ENCODE measurements at regions not wholly inside any gene's neighbourhood (a gene's known extent, or its start where the extent isn't known, plus 50 kb on each side); places are given as distances from the start of the nearest gene placed in this dataset.
"Not testable (repeated sequence)": the region's sequence is repeated elsewhere in the genome, so short reads cannot be mapped to it uniquely, and the experiment has no call there.

GRCh38 chr13:46480131-46480530 lies 72.8 kb upstream of the LRCH1 start:
- no peak overlapping the region for H3K27ac Mint-ChIP-seq
- no peaks in the 10 kb centered on the region for H3K4me1 Mint-ChIP-seq (ENCODE audit: low read depth)
- CTCF ChIA-PET = interaction anchor here (1.0 kb wide), 1 partner anchor 13 kb away, joined by 3 read pairs; no protein-coding TSS in a partner anchor
- peaks cover 14% of the 10 kb centered on the region for H3K9me3 Mint-ChIP-seq
- intact Hi-C loops (cut with micrococcal nuclease) = no loop called here
- H3K27me3 Mint-ChIP-seq (ENCODE audit: low read depth) = no peaks in the 10 kb centered on the region
- no peak overlapping the region for H3K4me3 Mint-ChIP-seq
- no peak for DNase-seq
- peaks cover 1% of the 10 kb centered on the region for H3K36me3 Mint-ChIP-seq (ENCODE audit: low read depth)

GRCh38 chr13:46479691-46480090 lies 73.3 kb upstream of the LRCH1 start:
- intact Hi-C loops (cut with micrococcal nuclease) = no loop called here
- H3K27ac Mint-ChIP-seq = no peak overlapping the region
- H3K36me3 Mint-ChIP-seq (ENCODE audit: low read depth) = peaks cover 1% of the 10 kb centered on the region
- peaks cover 11% of the 10 kb centered on the region for H3K9me3 Mint-ChIP-seq
- no peaks in the 10 kb centered on the region for H3K27me3 Mint-ChIP-seq (ENCODE audit: low read depth)
- H3K4me3 Mint-ChIP-seq = no peak overlapping the region
- DNase-seq = no peak
- no peaks in the 10 kb centered on the region for H3K4me1 Mint-ChIP-seq (ENCODE audit: low read depth)
- CTCF ChIA-PET = interaction anchor here (1.0 kb wide), 1 partner anchor 14 kb away, joined by 3 read pairs; no protein-coding TSS in a partner anchor

DNA sequence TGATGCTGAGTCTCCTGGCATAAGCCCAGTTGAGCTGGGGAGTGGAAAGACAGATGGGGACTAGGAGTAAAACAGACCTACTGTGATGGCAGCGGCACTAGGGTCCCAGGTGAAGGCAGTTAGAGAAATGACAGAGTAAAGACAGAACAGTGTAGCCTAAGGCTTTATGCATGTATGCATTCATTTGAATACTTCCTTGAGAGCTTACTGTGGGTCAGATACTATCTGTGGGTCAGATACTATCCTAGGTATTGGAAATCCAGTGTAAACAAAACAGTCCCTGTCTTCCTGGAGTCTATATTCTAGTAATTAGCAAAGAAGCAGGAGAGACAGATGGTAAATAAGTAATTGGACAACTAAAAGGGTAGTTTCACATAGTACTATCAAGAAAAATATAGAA lies 73.7 kb upstream of the LRCH1 start:
- Mint-ChIP-seq H3K4me3 (no peak overlapping the region), H3K27ac (no peak overlapping the region), H3K27me3 (ENCODE audit: low read depth) (no peaks in the 10 kb centered on the region), H3K4me1 (ENCODE audit: low read depth) (no peaks in the 10 kb centered on the region), H3K9me3 (peaks cover 7% of the 10 kb centered on the region), H3K36me3 (ENCODE audit: low read depth) (no peaks in the 10 kb centered on the region)
- intact Hi-C loops (cut with micrococcal nuclease) = no loop called here
- no peak for DNase-seq
- CTCF ChIA-PET = no interaction called here

DNA sequence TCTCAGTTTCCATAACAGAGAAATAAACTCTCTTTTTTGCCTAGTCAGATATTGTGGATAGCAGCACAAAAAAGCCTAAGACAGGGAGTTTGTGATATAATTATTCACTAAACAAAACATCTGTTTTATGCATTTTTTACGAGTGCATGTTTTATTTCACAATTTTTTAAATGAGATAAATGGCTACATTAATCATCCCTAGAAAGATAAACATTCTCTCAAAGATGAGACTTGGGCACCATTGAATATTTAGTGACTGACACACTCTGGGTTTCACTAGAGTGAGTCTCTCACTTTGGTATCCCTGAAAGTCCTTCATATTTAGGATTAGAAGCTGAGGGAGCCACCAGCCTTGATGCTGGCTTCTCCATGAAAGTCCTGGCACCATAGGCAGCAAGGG lies 74.3 kb upstream of the LRCH1 start:
- no peak overlapping the region for H3K27ac Mint-ChIP-seq
- H3K27me3 Mint-ChIP-seq (ENCODE audit: low read depth) = no peaks in the 10 kb centered on the region
- DNase-seq = no peak
- no peak overlapping the region for H3K4me3 Mint-ChIP-seq
- no peaks in the 10 kb centered on the region for H3K4me1 Mint-ChIP-seq (ENCODE audit: low read depth)
- CTCF ChIA-PET = no interaction called here
- no peaks in the 10 kb centered on the region for H3K36me3 Mint-ChIP-seq (ENCODE audit: low read depth)
- intact Hi-C loops (cut with micrococcal nuclease) = no loop called here
- peaks cover 5% of the 10 kb centered on the region for H3K9me3 Mint-ChIP-seq

GRCh38 chr13:46476174-46476573 lies 76.8 kb upstream of the LRCH1 start:
- H3K4me3 Mint-ChIP-seq = no peak overlapping the region
- CTCF ChIA-PET = no interaction called here
- intact Hi-C loops (cut with micrococcal nuclease) = no loop called here
- no peak for DNase-seq
- no peaks in the 10 kb centered on the region for H3K9me3 Mint-ChIP-seq
- no peak overlapping the region for H3K27ac Mint-ChIP-seq
- no peaks in the 10 kb centered on the region for H3K27me3 Mint-ChIP-seq (ENCODE audit: low read depth)
- H3K4me1 Mint-ChIP-seq (ENCODE audit: low read depth) = no peaks in the 10 kb centered on the region
- H3K36me3 Mint-ChIP-seq (ENCODE audit: low read depth) = no peaks in the 10 kb centered on the region

DNA sequence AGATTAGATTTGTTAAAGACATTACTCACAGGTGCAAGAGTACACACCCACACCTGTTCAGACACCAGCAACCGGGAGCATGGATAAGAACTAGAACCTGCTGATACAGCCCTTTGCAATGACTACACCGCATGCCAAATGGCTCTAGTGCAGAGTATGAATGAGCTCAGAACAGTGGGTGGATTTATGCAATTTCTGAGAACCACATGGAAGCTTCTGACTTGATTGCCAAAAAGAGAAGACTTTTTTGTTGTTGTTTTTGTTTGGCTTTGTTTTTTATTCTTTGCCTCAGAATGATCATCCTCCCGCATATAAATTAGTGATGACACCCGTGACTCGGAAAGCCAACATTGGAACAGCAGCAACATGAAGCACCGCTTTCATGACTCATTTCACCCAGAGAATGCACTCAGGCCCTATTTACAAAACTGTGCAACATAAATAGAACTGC lies 77.4 kb upstream of the LRCH1 start:
- DNase-seq = no peak
- H3K36me3 Mint-ChIP-seq (ENCODE audit: low read depth) = no peaks in the 10 kb centered on the region
- no peak overlapping the region for H3K27ac Mint-ChIP-seq
- intact Hi-C loops (cut with micrococcal nuclease) = no loop called here
- H3K9me3 Mint-ChIP-seq = no peaks in the 10 kb centered on the region
- no peaks in the 10 kb centered on the region for H3K4me1 Mint-ChIP-seq (ENCODE audit: low read depth)
- H3K27me3 Mint-ChIP-seq (ENCODE audit: low read depth) = no peaks in the 10 kb centered on the region
- CTCF ChIA-PET = no interaction called here
- no peak overlapping the region for H3K4me3 Mint-ChIP-seq

GRCh38 chr13:46473806-46474205 lies 79.2 kb upstream of the LRCH1 start:
- DNase-seq = no peak
- no peaks in the 10 kb centered on the region for H3K27me3 Mint-ChIP-seq (ENCODE audit: low read depth)
- H3K4me1 Mint-ChIP-seq (ENCODE audit: low read depth) = no peaks in the 10 kb centered on the region
- H3K27ac Mint-ChIP-seq = no peak overlapping the region
- H3K36me3 Mint-ChIP-seq (ENCODE audit: low read depth) = no peaks in the 10 kb centered on the region
- no peak overlapping the region for H3K4me3 Mint-ChIP-seq
- no peaks in the 10 kb centered on the region for H3K9me3 Mint-ChIP-seq
- intact Hi-C loops (cut with micrococcal nuclease) = no loop called here
- CTCF ChIA-PET = no interaction called here

DNA sequence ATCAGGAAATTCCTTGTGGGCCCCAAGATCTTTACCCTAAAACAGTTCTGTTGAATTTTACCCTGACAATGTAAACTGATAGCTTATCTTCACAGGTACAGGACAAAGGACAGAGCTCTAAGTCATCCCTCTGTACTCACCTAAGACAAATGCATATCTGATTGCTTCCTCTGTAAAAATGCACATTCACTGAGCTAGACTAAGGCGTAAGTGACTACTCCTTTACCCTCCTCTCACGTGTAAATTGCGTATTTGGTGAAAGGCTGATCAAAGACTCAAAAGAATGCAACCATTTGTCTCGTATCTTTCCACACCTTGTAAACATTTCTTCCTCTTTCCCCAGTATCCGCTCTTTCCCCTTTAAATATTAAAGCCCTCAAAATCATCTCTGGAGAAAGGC lies 80.6 kb upstream of the LRCH1 start:
- Mint-ChIP-seq H3K9me3 (no peaks in the 10 kb centered on the region), H3K27me3 (ENCODE audit: low read depth) (no peaks in the 10 kb centered on the region), H3K36me3 (ENCODE audit: low read depth) (no peaks in the 10 kb centered on the region), H3K27ac (no peak overlapping the region), H3K4me1 (ENCODE audit: low read depth) (no peaks in the 10 kb centered on the region), H3K4me3 (no peak overlapping the region)
- CTCF ChIA-PET = no interaction called here
- no peak for DNase-seq
- intact Hi-C loops (cut with micrococcal nuclease) = no loop called here

- H3K27ac Mint-ChIP-seq; DNase-seq; H3K27me3 Mint-ChIP-seq (ENCODE audit: low read depth); CTCF ChIA-PET; intact Hi-C loops (cut with micrococcal nuclease); H3K9me3 Mint-ChIP-seq; H3K4me3 Mint-ChIP-seq; H3K4me1 Mint-ChIP-seq (ENCODE audit: low read depth); H3K36me3 Mint-ChIP-seq (ENCODE audit: low read depth): not testable (repeated sequence)
Observed at GRCh38 chr13:46469699-46470098, 82.6 kb upstream of the RUBCNL start.

GRCh38 chr13:46468570-46469463 lies 81.8 kb upstream of the RUBCNL start:
- no peaks in the 10 kb centered on the region for H3K27me3 Mint-ChIP-seq (ENCODE audit: low read depth)
- no peaks in the 10 kb centered on the region for H3K9me3 Mint-ChIP-seq
- H3K36me3 Mint-ChIP-seq (ENCODE audit: low read depth) = no peaks in the 10 kb centered on the region
- H3K4me1 Mint-ChIP-seq (ENCODE audit: low read depth) = no peaks in the 10 kb centered on the region
- no peak overlapping the region for H3K4me3 Mint-ChIP-seq
- CTCF ChIA-PET = interaction anchor here (0.6 kb wide), 2 partner anchors 120 to 294 kb away, joined by 3 to 4 read pairs; no protein-coding TSS in a partner anchor
- no peak overlapping the region for H3K27ac Mint-ChIP-seq
- DNase-seq = no peak
- intact Hi-C loops (cut with micrococcal nuclease) = no loop called here

- H3K9me3 Mint-ChIP-seq; DNase-seq; H3K27me3 Mint-ChIP-seq (ENCODE audit: low read depth); intact Hi-C loops (cut with micrococcal nuclease); H3K4me3 Mint-ChIP-seq; H3K4me1 Mint-ChIP-seq (ENCODE audit: low read depth); H3K27ac Mint-ChIP-seq; H3K36me3 Mint-ChIP-seq (ENCODE audit: low read depth): not testable (repeated sequence)
- CTCF ChIA-PET = interaction anchor here (1.1 kb wide), 1 partner anchor 19 kb away, joined by 4 read pairs; no protein-coding TSS in a partner anchor
Observed at GRCh38 chr13:46467694-46468093, 80.6 kb upstream of the RUBCNL start.

DNA sequence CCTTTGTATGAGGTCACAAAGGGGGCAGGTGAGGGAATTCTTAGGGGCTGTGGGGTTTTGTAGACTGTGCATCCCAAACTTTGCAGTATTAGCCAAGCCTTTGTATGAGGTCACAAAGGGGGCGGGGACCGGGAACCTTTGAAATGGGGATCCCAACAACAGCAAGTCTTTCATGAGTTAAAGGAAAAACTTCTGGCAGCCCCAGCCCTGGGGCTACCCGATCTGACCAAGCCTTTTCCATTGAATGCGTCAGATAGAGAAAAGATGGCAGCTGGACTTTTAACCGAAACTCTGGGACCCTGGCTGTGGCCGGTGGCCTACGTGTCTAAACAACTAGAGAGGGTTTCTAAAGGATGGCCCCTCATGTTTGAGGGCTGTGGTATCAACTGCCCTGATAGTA lies 79.0 kb upstream of the RUBCNL start:
- H3K4me1 Mint-ChIP-seq (ENCODE audit: low read depth); CTCF ChIA-PET; H3K27ac Mint-ChIP-seq; DNase-seq; H3K9me3 Mint-ChIP-seq; H3K27me3 Mint-ChIP-seq (ENCODE audit: low read depth); intact Hi-C loops (cut with micrococcal nuclease); H3K4me3 Mint-ChIP-seq; H3K36me3 Mint-ChIP-seq (ENCODE audit: low read depth): not testable (repeated sequence)

- no peaks in the 10 kb centered on the region for H3K27me3 Mint-ChIP-seq (ENCODE audit: low read depth)
- peaks cover 1% of the 10 kb centered on the region for H3K9me3 Mint-ChIP-seq
- H3K4me1 Mint-ChIP-seq (ENCODE audit: low read depth) = no peaks in the 10 kb centered on the region
- no peak overlapping the region for H3K4me3 Mint-ChIP-seq
- CTCF ChIA-PET = no interaction called here
- H3K27ac Mint-ChIP-seq = no peak overlapping the region
- no peaks in the 10 kb centered on the region for H3K36me3 Mint-ChIP-seq (ENCODE audit: low read depth)
- no peak for DNase-seq
- intact Hi-C loops (cut with micrococcal nuclease) = no loop called here
Observed at GRCh38 chr13:46463719-46464118, 76.7 kb upstream of the RUBCNL start.
